Tibial artery (tissue), 4 donors: ENCODE measurements at regions not wholly inside any gene's neighbourhood (a gene's known extent, or its start where the extent isn't known, plus 50 kb on each side); places are given as distances from the start of the nearest gene placed in this dataset.

Experiments
- DNase-seq, 2 donors: peaks; one replicate each; pipeline ENCODE4 v3.0.0-alpha.2; 2019
- H3K27ac ChIP-seq, 2 donors: fragments of 200-600 bp; sonication (generic) in 1 of 2; 1 replicate in 1 of 2; 2 replicates in 1 of 2; pipeline ENCODE4 v1.5.1; 2018 to 2019; ENCODE audit warnings: mild to moderate bottlenecking in 1 of 2
- H3K27me3 ChIP-seq, 2 donors: fragments of 200-600 bp; sonication (generic) in 1 of 2; one replicate each; pipeline versions ENCODE4 v1.5.1 to v1.6.0; 2016 to 2019
- H3K36me3 ChIP-seq, 3 donors: fragments of 200-600 bp; sonication (generic) in 2 of 3; one replicate each; pipeline ENCODE4 v1.5.1; 2016 to 2019; ENCODE audit warnings: mild to moderate bottlenecking in 2 of 3
- H3K4me1 ChIP-seq, 4 donors: fragments of 200-600 bp; sonication (generic) in 2 of 4; 1 replicate in 3 of 4; 2 replicates in 1 of 4; pipeline ENCODE4 v1.5.1; 2016 to 2019
- H3K4me3 ChIP-seq, 2 donors: fragments of 200-600 bp; sonication (generic) in 1 of 2; 1 replicate in 1 of 2; 2 replicates in 1 of 2; pipeline ENCODE4 v1.5.1; 2018 to 2019; ENCODE audit warnings: mild to moderate bottlenecking in 2 of 2
- H3K9me3 ChIP-seq, 3 donors: fragments of 200-600 bp; sonication (generic) in 1 of 3; one replicate each; pipeline ENCODE4 v1.5.1; 2016 to 2019
- intact Hi-C: fragments of 100-400 bp; cut with DNase I; formaldehyde crosslinking; loops from one replicate; pipeline ENCODE4 v1.15.0; 2023; ENCODE audit warnings: low total_unique reads
- TF ChIP-seq, protein P1 (sequence below), 2 experiments: fragments of 200-600 bp in 1 of 2; fragments of 450-650 bp in 1 of 2; IDR thresholded peaks; one replicate each; pipeline ENCODE4 v1.5.1; 2017 to 2019; ENCODE audit warnings: antibody characterized with exemption in 2 of 2, mild to moderate bottlenecking in 1 of 2, moderate library complexity in 1 of 2

DNA sequence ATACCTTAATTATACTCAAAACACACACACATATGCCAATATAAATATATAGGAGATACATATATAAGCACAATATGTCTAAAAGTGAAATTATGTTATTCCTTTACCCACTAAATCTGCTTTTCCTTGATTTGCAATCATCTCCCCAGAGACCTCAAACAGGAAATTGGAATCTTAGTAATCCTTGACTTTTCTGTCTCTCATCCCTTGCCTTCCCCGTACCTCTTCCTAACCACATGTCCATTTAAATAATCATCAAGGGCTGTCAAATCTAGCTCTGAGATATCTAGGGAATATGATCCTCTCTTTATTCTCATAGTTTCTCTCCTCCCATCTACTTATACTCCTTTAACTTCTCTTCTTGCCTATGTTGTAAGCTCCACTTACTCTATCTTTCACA, 336.6 kb downstream of the HGF start:
- no peaks in the 10 kb centered on the region for H3K4me1 ChIP-seq
- TF ChIP-seq, protein P1, sequence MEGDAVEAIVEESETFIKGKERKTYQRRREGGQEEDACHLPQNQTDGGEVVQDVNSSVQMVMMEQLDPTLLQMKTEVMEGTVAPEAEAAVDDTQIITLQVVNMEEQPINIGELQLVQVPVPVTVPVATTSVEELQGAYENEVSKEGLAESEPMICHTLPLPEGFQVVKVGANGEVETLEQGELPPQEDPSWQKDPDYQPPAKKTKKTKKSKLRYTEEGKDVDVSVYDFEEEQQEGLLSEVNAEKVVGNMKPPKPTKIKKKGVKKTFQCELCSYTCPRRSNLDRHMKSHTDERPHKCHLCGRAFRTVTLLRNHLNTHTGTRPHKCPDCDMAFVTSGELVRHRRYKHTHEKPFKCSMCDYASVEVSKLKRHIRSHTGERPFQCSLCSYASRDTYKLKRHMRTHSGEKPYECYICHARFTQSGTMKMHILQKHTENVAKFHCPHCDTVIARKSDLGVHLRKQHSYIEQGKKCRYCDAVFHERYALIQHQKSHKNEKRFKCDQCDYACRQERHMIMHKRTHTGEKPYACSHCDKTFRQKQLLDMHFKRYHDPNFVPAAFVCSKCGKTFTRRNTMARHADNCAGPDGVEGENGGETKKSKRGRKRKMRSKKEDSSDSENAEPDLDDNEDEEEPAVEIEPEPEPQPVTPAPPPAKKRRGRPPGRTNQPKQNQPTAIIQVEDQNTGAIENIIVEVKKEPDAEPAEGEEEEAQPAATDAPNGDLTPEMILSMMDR (IDR thresholded peaks at IDR 0.05), result no peak
- no peak for DNase-seq
- no peaks in the 10 kb centered on the region for H3K36me3 ChIP-seq
- H3K27ac ChIP-seq, result no peak overlapping the region
- intact Hi-C loops, result no loop called here
- no peaks in the 10 kb centered on the region for H3K9me3 ChIP-seq
- no peaks in the 10 kb centered on the region for H3K27me3 ChIP-seq
- no peak overlapping the region for H3K4me3 ChIP-seq

DNA sequence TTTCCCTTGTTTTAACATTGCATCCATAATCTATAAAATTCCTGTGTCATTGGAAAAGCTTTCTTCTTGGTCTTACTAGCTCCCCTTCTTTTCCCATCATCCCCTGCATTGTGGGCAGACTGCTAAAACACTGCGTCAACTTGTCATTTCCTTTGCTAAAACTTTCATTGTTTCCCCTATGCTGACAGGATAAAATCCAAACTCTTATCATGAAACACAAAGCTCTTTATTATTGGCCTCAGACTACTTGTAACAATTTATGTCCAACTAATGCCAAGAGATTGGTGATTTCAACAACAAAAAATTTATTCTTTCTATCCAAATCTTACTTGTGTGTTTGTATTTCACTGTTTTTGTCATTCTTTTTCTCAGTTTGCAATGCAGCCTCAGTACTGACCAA, 339.1 kb downstream of the HGF start:
- no peak overlapping the region for H3K4me3 ChIP-seq
- no peak for DNase-seq
- TF ChIP-seq, protein P1 (IDR thresholded peaks at IDR 0.05), result no peak
- no peak overlapping the region for H3K27ac ChIP-seq
- no peaks in the 10 kb centered on the region for H3K27me3 ChIP-seq
- intact Hi-C loops, result no loop called here
- H3K4me1 ChIP-seq, result no peaks in the 10 kb centered on the region
- no peaks in the 10 kb centered on the region for H3K36me3 ChIP-seq
- H3K9me3 ChIP-seq, result no peaks in the 10 kb centered on the region

DNA sequence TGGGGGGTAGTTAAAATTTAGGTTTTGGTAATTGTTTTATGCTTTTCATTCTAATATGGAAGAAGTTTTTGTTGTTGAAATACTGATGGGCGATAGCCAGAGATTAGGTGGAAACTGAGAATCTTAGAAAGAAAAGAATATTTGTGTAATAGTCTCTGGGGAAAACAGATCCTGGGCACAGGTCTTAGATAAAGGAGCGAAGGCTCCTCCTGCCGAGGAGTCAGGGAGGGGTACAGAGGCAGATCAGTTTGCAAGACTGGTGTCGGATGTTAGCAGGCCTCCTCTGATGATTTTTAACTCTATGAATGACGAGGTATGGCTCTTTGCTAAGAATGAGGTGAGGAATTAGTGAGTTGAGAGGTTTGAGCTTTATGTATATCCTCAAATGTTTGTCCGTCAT, 339.7 kb downstream of the HGF start:
- Histone ChIP-seq H3K4me1 (no peaks in the 10 kb centered on the region), H3K4me3 (no peak overlapping the region), H3K27me3 (no peaks in the 10 kb centered on the region), H3K36me3 (no peaks in the 10 kb centered on the region), H3K9me3 (no peaks in the 10 kb centered on the region), H3K27ac (no peak overlapping the region)
- no peak for DNase-seq
- intact Hi-C loops, result no loop called here
- TF ChIP-seq, protein P1 (IDR thresholded peaks at IDR 0.05), result no peak

DNA sequence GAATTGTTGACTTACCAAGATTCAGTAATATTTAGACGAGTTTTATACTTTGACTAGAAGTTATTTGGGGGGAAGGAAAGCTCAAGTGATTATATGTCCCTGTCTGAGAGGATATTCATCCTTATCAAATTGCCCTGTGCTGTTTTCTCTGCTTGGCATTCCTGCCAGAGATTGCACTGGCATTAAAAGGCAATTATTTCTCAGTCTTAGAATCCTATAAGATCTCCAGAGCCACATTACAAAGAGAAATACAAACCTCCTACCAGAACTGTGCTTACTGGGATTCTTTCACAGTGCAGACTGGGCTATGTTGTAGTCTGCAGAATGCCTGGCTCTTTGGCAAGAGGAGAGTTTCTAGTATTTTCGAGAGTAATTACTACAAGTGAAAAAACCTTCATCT, 342.4 kb downstream of the HGF start:
- no peaks in the 10 kb centered on the region for H3K27me3 ChIP-seq
- intact Hi-C loops, result no loop called here
- H3K4me3 ChIP-seq, result no peak overlapping the region
- TF ChIP-seq, protein P1 (IDR thresholded peaks at IDR 0.05), result no peak
- no peak overlapping the region for H3K27ac ChIP-seq
- H3K4me1 ChIP-seq, result no peaks in the 10 kb centered on the region
- DNase-seq, result no peak
- H3K36me3 ChIP-seq, result no peaks in the 10 kb centered on the region
- H3K9me3 ChIP-seq, result no peaks in the 10 kb centered on the region

DNA sequence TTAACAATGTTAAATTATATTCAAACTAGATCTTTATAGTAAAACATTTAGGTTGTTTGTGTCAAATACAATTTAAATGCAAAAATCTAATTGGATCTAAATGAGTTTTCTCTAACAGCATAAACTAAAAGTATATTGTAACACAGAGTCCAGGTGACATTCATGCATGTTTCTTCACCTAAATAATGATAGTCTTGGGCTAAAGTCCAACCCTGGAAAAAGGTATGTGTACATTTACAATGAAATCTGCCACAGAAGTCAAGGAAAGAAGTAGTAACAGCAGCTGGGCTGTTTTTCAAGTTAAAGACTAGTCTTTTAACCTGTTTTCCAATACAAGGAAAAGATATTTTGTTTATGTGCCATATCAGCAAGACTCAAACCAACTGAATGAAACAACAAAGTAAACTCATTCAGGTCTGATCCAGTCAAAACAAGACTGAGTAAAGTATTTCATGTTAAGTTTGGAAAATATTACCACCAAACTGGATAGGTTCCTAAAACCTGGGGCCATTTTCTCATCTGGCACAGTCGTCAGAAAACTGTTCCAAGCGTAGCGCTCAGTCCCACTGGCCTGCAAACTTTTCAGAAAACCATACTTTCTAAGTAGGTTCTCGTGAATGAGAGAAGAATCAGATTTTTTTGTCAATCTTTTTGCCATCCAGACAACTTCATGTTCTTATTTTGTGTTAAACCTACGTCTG, 349.2 kb downstream of the HGF start:
- Histone ChIP-seq H3K36me3 (no peaks in the 10 kb centered on the region), H3K9me3 (no peaks in the 10 kb centered on the region), H3K27ac (no peak overlapping the region), H3K4me1 (no peaks in the 10 kb centered on the region), H3K4me3 (no peak overlapping the region), H3K27me3 (no peaks in the 10 kb centered on the region)
- TF ChIP-seq, protein P1 (IDR thresholded peaks at IDR 0.05), result no peak
- intact Hi-C loops, result no loop called here
- no peak for DNase-seq

DNA sequence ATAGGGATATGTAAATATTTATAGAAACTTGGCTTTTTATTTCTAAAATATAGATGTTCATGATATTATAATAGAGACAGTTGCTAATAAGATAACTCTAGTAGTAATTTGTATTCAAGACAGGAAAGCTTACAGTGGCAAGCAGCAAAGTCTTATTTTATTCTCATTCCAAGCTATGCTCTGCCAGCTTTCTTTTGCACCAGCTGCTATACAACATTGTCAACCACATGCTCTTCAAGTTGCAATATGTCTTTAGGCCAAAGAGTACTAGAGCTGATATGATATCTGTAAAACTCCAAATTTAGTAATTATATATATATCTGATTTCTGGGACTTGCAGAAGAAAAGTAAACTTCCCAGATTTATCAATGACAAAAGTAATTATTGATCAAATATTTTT, 350.1 kb downstream of the HGF start:
- no peaks in the 10 kb centered on the region for H3K36me3 ChIP-seq
- no peaks in the 10 kb centered on the region for H3K27me3 ChIP-seq
- TF ChIP-seq, protein P1 (IDR thresholded peaks at IDR 0.05), result no peak
- H3K27ac ChIP-seq, result no peak overlapping the region
- H3K4me1 ChIP-seq, result no peaks in the 10 kb centered on the region
- no peak for DNase-seq
- no peaks in the 10 kb centered on the region for H3K9me3 ChIP-seq
- intact Hi-C loops, result no loop called here
- no peak overlapping the region for H3K4me3 ChIP-seq
